WTC11 (cell line): ENCODE measurements at regions not wholly inside any gene's neighbourhood (a gene's known extent, or its start where the extent isn't known, plus 50 kb on each side); places are given as distances from the start of the nearest gene placed in this dataset.

Experiments
- ATAC-seq: fragments of 200-7000 bp; cut with Tn5 transposase; 2 replicates; pipeline ENCODE4 v1.10.0; 2021; ENCODE audit warnings: mild to moderate bottlenecking, moderate library complexity
- CTCF ChIA-PET: fragments of 300-600 bp; sonication (Branson Sonifier 250); formaldehyde crosslinking; loops from one replicate; lab custom pipeline; 2021; ENCODE audit warnings: antibody characterized with exemption; lab: Charles Lee
- POLR2A ChIA-PET: fragments of 350-600 bp; sonication (Branson Sonifier 250); formaldehyde crosslinking; loops from one replicate; lab custom pipeline; 2021; ENCODE audit warnings: antibody characterized with exemption; lab: Charles Lee
- DNase-seq: peaks from one replicate; pipeline ENCODE4 v3.0.0; 2021; ENCODE audit warnings: low spot score
- H3K27ac Mint-ChIP-seq: 2 replicates; pipeline ENCODE4 v1.8.0; 2021; ENCODE audit warnings: mixed read lengths
- H3K27me3 Mint-ChIP-seq: 2 replicates; pipeline ENCODE4 v1.8.0; 2021; ENCODE audit warnings: low read depth, mild to moderate bottlenecking, moderate library complexity, mixed read lengths
- H3K36me3 Mint-ChIP-seq: 2 replicates; pipeline ENCODE4 v1.8.0; 2021; ENCODE audit warnings: mixed read lengths
- H3K4me1 Mint-ChIP-seq: 2 replicates; pipeline ENCODE4 v1.8.0; 2022; ENCODE audit warnings: mixed read lengths
- H3K4me3 Mint-ChIP-seq: 2 replicates; pipeline ENCODE4 v1.8.0; 2021; ENCODE audit warnings: mild to moderate bottlenecking, moderate library complexity, mixed read lengths
- H3K9me3 Mint-ChIP-seq: 2 replicates; pipeline ENCODE4 v1.8.0; 2021; ENCODE audit warnings: mixed read lengths
- CDX4 ChIP-seq: fragments of 250-450 bp; sonication (Bioruptor Pico); IDR thresholded peaks from 2 replicates; pipeline ENCODE4 v1.9.0; 2021; ENCODE audit warnings: moderate library complexity, mild to moderate bottlenecking, inconsistent platforms, borderline replicate concordance
- CREB1 ChIP-seq: sonication (generic); formaldehyde crosslinking; IDR thresholded peaks from 2 replicates; pipeline ENCODE4 v1.8.0; 2023; ENCODE audit warnings: mild to moderate bottlenecking, missing genetic modification reagents
- CREM ChIP-seq: sonication (generic); formaldehyde crosslinking; IDR thresholded peaks from 2 replicates; pipeline ENCODE4 v1.8.1; 2022; ENCODE audit warnings: mild to moderate bottlenecking, missing genetic modification reagents, moderate library complexity
- EMX1 ChIP-seq: fragments of 250-450 bp; sonication (Bioruptor Pico); IDR thresholded peaks from 2 replicates; pipeline ENCODE4 v1.8.0; 2021; ENCODE audit warnings: mild to moderate bottlenecking
- FOXK1 ChIP-seq: sonication (generic); formaldehyde crosslinking; IDR thresholded peaks from 2 replicates; pipeline ENCODE4 v1.8.0; 2022; ENCODE audit warnings: mild to moderate bottlenecking, moderate library complexity, missing genetic modification reagents
- FOXP1 ChIP-seq: sonication (generic); formaldehyde crosslinking; IDR thresholded peaks from 2 replicates; pipeline ENCODE4 v1.8.0; 2022; ENCODE audit warnings: missing genetic modification reagents, mild to moderate bottlenecking, moderate library complexity, borderline replicate concordance
- NFATC4 ChIP-seq: fragments of 250-450 bp; sonication (Bioruptor Pico); IDR thresholded peaks from 2 replicates; pipeline ENCODE4 v1.9.0; 2021; ENCODE audit warnings: mild to moderate bottlenecking
- NR1H2 ChIP-seq: sonication (generic); formaldehyde crosslinking; IDR thresholded peaks from 2 replicates; pipeline ENCODE4 v1.9.0; 2021; ENCODE audit warnings: mild to moderate bottlenecking, moderate library complexity, missing genetic modification reagents
- NR2C2 ChIP-seq: sonication (generic); formaldehyde crosslinking; IDR thresholded peaks from 2 replicates; pipeline ENCODE4 v1.8.0; 2022; ENCODE audit warnings: mild to moderate bottlenecking, missing genetic modification reagents
- TEAD4 ChIP-seq: sonication (generic); formaldehyde crosslinking; IDR thresholded peaks from 2 replicates; pipeline ENCODE4 v1.8.0; 2022; ENCODE audit warnings: mild to moderate bottlenecking, missing genetic modification reagents
- ZNF281 ChIP-seq: sonication (generic); formaldehyde crosslinking; IDR thresholded peaks from 2 replicates; pipeline ENCODE4 v1.8.0; 2023; ENCODE audit warnings: mild to moderate bottlenecking, missing genetic modification reagents
- ZNF671 ChIP-seq: fragments of 250-450 bp; sonication (Bioruptor Pico); IDR thresholded peaks from 2 replicates; pipeline ENCODE4 v1.8.0; 2021; ENCODE audit warnings: mild to moderate bottlenecking
- TF ChIP-seq, protein P1 (sequence below): fragments of 250-450 bp; sonication (Bioruptor Pico); IDR thresholded peaks from 2 replicates; pipeline ENCODE4 v1.9.0; 2021; ENCODE audit warnings: mild to moderate bottlenecking
- TF ChIP-seq, protein P2 (sequence below): sonication (generic); formaldehyde crosslinking; IDR thresholded peaks from 2 replicates; pipeline ENCODE4 v1.8.0; 2023; ENCODE audit warnings: missing genetic modification reagents
- TF ChIP-seq, protein P3 (sequence below): sonication (generic); formaldehyde crosslinking; IDR thresholded peaks from 2 replicates; pipeline ENCODE4 v1.8.1; 2023; ENCODE audit warnings: mild to moderate bottlenecking, missing genetic modification reagents, moderate library complexity
- TF ChIP-seq, protein P4 (sequence below): sonication (generic); formaldehyde crosslinking; IDR thresholded peaks from 2 replicates; pipeline ENCODE4 v1.8.1; 2022; ENCODE audit warnings: low read depth, missing genetic modification reagents, borderline replicate concordance
- TF ChIP-seq, protein P5 (sequence below): sonication (generic); formaldehyde crosslinking; IDR thresholded peaks from 2 replicates; pipeline ENCODE4 v1.8.0; 2022; ENCODE audit warnings: mild to moderate bottlenecking, missing genetic modification reagents
- TF ChIP-seq, protein P6 (sequence below): sonication (generic); formaldehyde crosslinking; conservative IDR thresholded peaks from 2 replicates; pipeline ENCODE4 v1.8.1; 2022; ENCODE audit warnings: mild to moderate bottlenecking, missing genetic modification reagents
- TF ChIP-seq, protein P7 (sequence below): sonication (generic); formaldehyde crosslinking; IDR thresholded peaks from 2 replicates; pipeline ENCODE4 v1.8.1; 2023; ENCODE audit warnings: mild to moderate bottlenecking, missing genetic modification reagents

DNA sequence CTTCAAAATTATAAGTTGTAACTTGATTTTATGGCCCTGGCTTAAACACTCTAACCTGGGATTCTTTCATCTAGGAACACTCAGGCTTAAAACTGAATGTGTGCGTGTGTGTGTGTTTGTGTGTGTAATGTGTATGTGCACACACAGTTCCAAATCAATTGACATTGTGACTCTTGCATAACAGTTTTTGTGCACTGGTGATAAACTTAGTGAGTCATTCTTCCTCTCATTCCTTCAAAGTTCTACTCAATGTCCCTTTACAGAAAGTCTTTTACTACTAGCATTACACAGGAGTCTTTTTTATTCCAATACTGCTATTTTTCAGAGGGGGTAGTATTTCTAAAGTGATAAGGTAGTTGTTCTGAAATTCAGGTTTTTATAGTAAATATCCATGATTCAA, 943.6 kb downstream of the KCNT2 start:
- ATAC-seq = no peak
- H3K27ac Mint-ChIP-seq = no peak overlapping the region; the same call in 1 of the 2 replicates
- no peaks in the 10 kb centered on the region for H3K27me3 Mint-ChIP-seq
- H3K4me3 Mint-ChIP-seq = no peak overlapping the region
- H3K4me1 Mint-ChIP-seq = no peaks in the 10 kb centered on the region
- ChIA-PET CTCF (no interaction called here), POLR2A (no interaction called here)
- TF ChIP-seq NR2C2 (CRISPR knock-in tag) (no peak), ZNF671 (CRISPR knock-in tag) (no peak), EMX1 (CRISPR knock-in tag) (no peak), CREM (CRISPR knock-in tag) (no peak), ZNF281 (no peak), NR1H2 (no peak), NFATC4 (CRISPR knock-in tag) (no peak)
- TF ChIP-seq, protein P1, sequence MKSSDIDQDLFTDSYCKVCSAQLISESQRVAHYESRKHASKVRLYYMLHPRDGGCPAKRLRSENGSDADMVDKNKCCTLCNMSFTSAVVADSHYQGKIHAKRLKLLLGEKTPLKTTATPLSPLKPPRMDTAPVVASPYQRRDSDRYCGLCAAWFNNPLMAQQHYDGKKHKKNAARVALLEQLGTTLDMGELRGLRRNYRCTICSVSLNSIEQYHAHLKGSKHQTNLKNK = no peak
- TF ChIP-seq, protein P2, sequence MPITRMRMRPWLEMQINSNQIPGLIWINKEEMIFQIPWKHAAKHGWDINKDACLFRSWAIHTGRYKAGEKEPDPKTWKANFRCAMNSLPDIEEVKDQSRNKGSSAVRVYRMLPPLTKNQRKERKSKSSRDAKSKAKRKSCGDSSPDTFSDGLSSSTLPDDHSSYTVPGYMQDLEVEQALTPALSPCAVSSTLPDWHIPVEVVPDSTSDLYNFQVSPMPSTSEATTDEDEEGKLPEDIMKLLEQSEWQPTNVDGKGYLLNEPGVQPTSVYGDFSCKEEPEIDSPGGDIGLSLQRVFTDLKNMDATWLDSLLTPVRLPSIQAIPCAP (CRISPR knock-in tag) = no peak
- TF ChIP-seq, protein P3, sequence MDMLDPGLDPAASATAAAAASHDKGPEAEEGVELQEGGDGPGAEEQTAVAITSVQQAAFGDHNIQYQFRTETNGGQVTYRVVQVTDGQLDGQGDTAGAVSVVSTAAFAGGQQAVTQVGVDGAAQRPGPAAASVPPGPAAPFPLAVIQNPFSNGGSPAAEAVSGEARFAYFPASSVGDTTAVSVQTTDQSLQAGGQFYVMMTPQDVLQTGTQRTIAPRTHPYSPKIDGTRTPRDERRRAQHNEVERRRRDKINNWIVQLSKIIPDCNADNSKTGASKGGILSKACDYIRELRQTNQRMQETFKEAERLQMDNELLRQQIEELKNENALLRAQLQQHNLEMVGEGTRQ = no peak
- TF ChIP-seq, protein P4, sequence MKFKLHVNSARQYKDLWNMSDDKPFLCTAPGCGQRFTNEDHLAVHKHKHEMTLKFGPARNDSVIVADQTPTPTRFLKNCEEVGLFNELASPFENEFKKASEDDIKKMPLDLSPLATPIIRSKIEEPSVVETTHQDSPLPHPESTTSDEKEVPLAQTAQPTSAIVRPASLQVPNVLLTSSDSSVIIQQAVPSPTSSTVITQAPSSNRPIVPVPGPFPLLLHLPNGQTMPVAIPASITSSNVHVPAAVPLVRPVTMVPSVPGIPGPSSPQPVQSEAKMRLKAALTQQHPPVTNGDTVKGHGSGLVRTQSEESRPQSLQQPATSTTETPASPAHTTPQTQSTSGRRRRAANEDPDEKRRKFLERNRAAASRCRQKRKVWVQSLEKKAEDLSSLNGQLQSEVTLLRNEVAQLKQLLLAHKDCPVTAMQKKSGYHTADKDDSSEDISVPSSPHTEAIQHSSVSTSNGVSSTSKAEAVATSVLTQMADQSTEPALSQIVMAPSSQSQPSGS (CRISPR knock-in tag) = no peak
- TF ChIP-seq, protein P5, sequence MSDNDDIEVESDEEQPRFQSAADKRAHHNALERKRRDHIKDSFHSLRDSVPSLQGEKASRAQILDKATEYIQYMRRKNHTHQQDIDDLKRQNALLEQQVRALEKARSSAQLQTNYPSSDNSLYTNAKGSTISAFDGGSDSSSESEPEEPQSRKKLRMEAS = no peak
- H3K36me3 Mint-ChIP-seq = 0 out of 2 replicates have a peak, but pooled peaks cover 3% of the 10 kb centered on the region
- DNase-seq = no peak
- H3K9me3 Mint-ChIP-seq = peaks cover 18% of the 10 kb centered on the region

DNA sequence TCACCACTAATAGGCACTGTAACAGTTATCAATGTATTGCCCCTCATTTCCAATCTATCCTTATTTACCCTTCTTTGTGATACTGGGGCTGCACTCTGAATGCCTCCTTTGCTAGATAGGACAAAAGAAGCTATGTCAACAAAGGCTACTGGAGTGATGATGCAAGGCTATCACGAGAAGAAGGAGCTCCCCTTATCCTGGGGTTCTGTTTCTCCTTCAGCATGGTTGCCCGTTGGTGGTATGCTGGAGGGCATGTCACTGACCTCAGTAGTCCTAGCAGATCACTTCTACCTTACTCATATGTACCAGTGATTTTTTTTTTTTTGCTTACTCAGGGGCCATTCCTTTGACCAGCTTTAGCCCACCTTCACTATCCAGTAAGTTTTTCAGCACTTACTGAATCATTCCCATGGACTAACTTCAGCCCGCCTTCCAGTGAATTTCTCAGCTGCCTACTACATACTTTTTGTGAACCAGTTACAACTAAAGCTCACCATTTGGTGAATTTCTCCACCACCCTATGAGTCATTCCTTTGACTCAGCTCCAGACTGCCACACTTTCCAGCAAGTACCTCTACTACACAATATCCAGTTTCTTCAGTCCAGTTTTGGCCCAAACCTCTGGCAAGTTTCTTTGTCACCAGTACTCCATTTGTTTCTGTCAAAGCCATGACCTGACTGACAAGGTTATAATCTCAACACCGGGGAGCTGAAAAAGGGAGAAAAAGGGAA, 944.5 kb downstream of the KCNT2 start:
- CTCF ChIA-PET = interaction anchor here (0.9 kb wide), 1 partner anchor 9 kb away, joined by 5 read pairs; no protein-coding TSS in a partner anchor
- Mint-ChIP-seq H3K9me3 (peaks cover 10% of the 10 kb centered on the region), H3K4me3 (no peak overlapping the region), H3K27ac (no peak overlapping the region), H3K27me3 (no peaks in the 10 kb centered on the region), H3K4me1 (no peaks in the 10 kb centered on the region), H3K36me3 (no peaks in the 10 kb centered on the region)
- POLR2A ChIA-PET = no interaction called here
- ATAC-seq (no peak), DNase-seq (no peak)
- TF ChIP-seq TEAD4 (CRISPR knock-in tag) = no peak
- TF ChIP-seq CREB1 = no peak
- TF ChIP-seq, protein P3 = no peak
- TF ChIP-seq FOXP1 = no peak
- TF ChIP-seq, protein P4 (CRISPR knock-in tag) = no peak
- TF ChIP-seq, protein P6, sequence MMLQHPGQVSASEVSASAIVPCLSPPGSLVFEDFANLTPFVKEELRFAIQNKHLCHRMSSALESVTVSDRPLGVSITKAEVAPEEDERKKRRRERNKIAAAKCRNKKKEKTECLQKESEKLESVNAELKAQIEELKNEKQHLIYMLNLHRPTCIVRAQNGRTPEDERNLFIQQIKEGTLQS = no peak
- TF ChIP-seq, protein P7, sequence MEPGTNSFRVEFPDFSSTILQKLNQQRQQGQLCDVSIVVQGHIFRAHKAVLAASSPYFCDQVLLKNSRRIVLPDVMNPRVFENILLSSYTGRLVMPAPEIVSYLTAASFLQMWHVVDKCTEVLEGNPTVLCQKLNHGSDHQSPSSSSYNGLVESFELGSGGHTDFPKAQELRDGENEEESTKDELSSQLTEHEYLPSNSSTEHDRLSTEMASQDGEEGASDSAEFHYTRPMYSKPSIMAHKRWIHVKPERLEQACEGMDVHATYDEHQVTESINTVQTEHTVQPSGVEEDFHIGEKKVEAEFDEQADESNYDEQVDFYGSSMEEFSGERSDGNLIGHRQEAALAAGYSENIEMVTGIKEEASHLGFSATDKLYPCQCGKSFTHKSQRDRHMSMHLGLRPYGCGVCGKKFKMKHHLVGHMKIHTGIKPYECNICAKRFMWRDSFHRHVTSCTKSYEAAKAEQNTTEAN (CRISPR knock-in tag) = no peak
- TF ChIP-seq FOXK1 = no peak
- TF ChIP-seq CDX4 = no peak
